Colonic mucosa (tissue), 4 donors: ENCODE measurements at regions not wholly inside any gene's neighbourhood (a gene's known extent, or its start where the extent isn't known, plus 50 kb on each side); places are given as distances from the start of the nearest gene placed in this dataset.

ENCODE experiments used
- DNase-seq: peaks from one replicate; pipeline ENCODE4 v3.0.0-alpha.2; 2020
- H3K27ac ChIP-seq: fragments of 200-600 bp; one replicate; pipeline ENCODE4 v1.8.0; 2021
- H3K27me3 ChIP-seq: fragments of 200-600 bp; one replicate; pipeline ENCODE4 v1.8.0; 2021
- H3K36me3 ChIP-seq: fragments of 200-600 bp; one replicate; pipeline ENCODE4 v1.8.0; 2021
- H3K4me1 ChIP-seq: fragments of 200-600 bp; one replicate; pipeline ENCODE4 v1.8.0; 2021; ENCODE audit warnings: mild to moderate bottlenecking
- H3K4me3 ChIP-seq: fragments of 200-600 bp; one replicate; pipeline ENCODE4 v1.8.0; 2021
- H3K9ac ChIP-seq, 2 donors: one replicate each; pipeline ENCODE4 v1.7.0; 2013; ENCODE audit warnings: control low read depth in 2 of 2, low read depth in 2 of 2, low read length in 2 of 2
- H3K9me3 ChIP-seq: fragments of 200-600 bp; one replicate; pipeline ENCODE4 v1.8.0; 2021
- CTCF ChIP-seq: fragments of 200-600 bp; IDR thresholded peaks from one replicate; pipeline ENCODE4 v1.8.0; 2022; ENCODE audit warnings: antibody characterized with exemption, mild to moderate bottlenecking
- intact Hi-C: fragments of 100-400 bp; cut with DNase I; formaldehyde crosslinking; loops from one replicate; pipeline ENCODE4 v1.14.1; 2022
- donor health status: healthy.
- donor health status: DM: no; HTN: no; CAD: no.
- donor health status: DM: no; HTN: no; CAD: no.

- Histone ChIP-seq H3K4me3 (no peak overlapping the region), H3K27ac (no peak overlapping the region), H3K36me3 (no peaks in the 10 kb centered on the region), H3K9me3 (no peaks in the 10 kb centered on the region), H3K27me3 (no peaks in the 10 kb centered on the region), H3K4me1 (no peaks in the 10 kb centered on the region), H3K9ac (no peak overlapping the region)
- no peak for TF ChIP-seq CTCF
- no peak for DNase-seq
- intact Hi-C loops, result no loop called here
Measured at GRCh38 chr5:36442352-36442751, 140.7 kb upstream of the RANBP3L start.

- Histone ChIP-seq H3K27ac (no peak overlapping the region), H3K27me3 (no peaks in the 10 kb centered on the region), H3K4me3 (no peak overlapping the region), H3K36me3 (no peaks in the 10 kb centered on the region), H3K9ac (no peak overlapping the region), H3K9me3 (no peaks in the 10 kb centered on the region), H3K4me1 (no peaks in the 10 kb centered on the region)
- no peak for TF ChIP-seq CTCF
- intact Hi-C loops, result no loop called here
- no peak for DNase-seq
Measured at GRCh38 chr5:36442796-36443195, 141.1 kb upstream of the RANBP3L start.

GRCh38 chr5:36443941-36444340, 142.2 kb upstream of the RANBP3L start:
- no peak overlapping the region for H3K4me3 ChIP-seq
- intact Hi-C loops, result no loop called here
- no peak for TF ChIP-seq CTCF
- H3K27me3 ChIP-seq, result no peaks in the 10 kb centered on the region
- no peaks in the 10 kb centered on the region for H3K9me3 ChIP-seq
- no peaks in the 10 kb centered on the region for H3K36me3 ChIP-seq
- no peak overlapping the region for H3K9ac ChIP-seq
- H3K27ac ChIP-seq, result no peak overlapping the region
- DNase-seq, result no peak
- no peaks in the 10 kb centered on the region for H3K4me1 ChIP-seq

DNA sequence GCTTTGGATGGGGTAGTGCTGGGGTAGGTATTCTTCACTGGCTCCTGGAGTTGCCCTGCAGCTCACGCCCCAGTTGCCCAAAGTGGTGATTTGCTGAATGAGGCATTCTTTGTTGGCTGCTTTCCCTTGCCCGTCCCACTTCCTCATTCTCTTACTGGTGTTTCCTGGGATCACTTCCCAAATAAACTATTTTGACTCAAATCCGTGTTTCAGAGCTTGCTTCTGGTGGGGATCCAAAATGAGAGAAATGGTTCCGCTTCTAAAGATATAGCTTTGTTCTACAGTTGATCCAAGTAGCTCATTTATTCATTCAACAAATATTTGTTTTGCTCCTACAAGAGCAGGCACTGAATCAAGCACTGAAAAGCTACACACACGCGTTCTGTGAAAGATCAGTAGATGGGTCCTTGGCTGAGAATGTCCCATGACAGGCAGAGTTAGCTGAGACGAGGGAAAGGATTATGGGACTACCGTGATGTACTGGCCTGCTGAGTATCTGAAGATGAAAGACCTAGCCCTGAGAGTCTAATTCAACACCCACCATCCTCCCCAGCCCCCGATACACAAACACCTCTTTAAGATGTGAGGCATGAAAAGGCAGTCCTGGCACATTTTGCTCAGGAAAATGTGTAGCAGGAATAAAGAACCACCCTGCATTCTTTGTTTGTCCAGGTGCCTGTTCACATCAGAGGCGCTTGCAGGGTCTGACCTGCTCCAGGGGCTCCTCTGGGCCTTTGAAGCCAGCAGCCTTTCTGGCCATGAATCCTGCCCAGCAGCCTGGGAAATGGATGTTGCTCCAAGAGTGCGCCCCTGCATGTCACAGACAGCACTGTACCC, 143.1 kb upstream of the RANBP3L start:
- Histone ChIP-seq H3K9ac (no peak overlapping the region), H3K9me3 (no peaks in the 10 kb centered on the region), H3K4me1 (no peaks in the 10 kb centered on the region), H3K4me3 (no peak overlapping the region), H3K27ac (no peak overlapping the region), H3K27me3 (no peaks in the 10 kb centered on the region), H3K36me3 (no peaks in the 10 kb centered on the region)
- DNase-seq, result peak; percentile 27
- no peak for TF ChIP-seq CTCF
- intact Hi-C loops, result no loop called here

GRCh38 chr5:36447776-36448175, 146.1 kb upstream of the RANBP3L start:
- no peak for TF ChIP-seq CTCF
- no peaks in the 10 kb centered on the region for H3K9me3 ChIP-seq
- no peak overlapping the region for H3K27ac ChIP-seq
- H3K4me3 ChIP-seq, result no peak overlapping the region
- no peaks in the 10 kb centered on the region for H3K4me1 ChIP-seq
- intact Hi-C loops, result no loop called here
- H3K27me3 ChIP-seq, result no peaks in the 10 kb centered on the region
- no peaks in the 10 kb centered on the region for H3K36me3 ChIP-seq
- H3K9ac ChIP-seq, result no peak overlapping the region
- no peak for DNase-seq
